Kasumi-1 (cell line): ENCODE measurements at regions not wholly inside any gene's neighbourhood (a gene's known extent, or its start where the extent isn't known, plus 50 kb on each side); places are given as distances from the start of the nearest gene placed in this dataset.
"Not testable (repeated sequence)": the region's sequence is repeated elsewhere in the genome, so short reads cannot be mapped to it uniquely, and the experiment has no call there.

Source experiments
- DNase-seq, 2 experiments: peaks; one replicate each; lab custom pipeline; 2025; lab: John Stamatoyannopoulos, UW

- DNase-seq = no peak
These were observed 152.6 kb upstream of the GBE1 start for GRCh38 chr3:81913886-81914663.

- DNase-seq = no peak
These were observed 149.8 kb upstream of the GBE1 start for GRCh38 chr3:81911221-81911620.

GRCh38 chr3:81910244-81910852 lies 148.9 kb upstream of the GBE1 start:
- peak; percentile 68 to 75 for DNase-seq

- no peak for DNase-seq
These were observed 148.4 kb upstream of the GBE1 start for GRCh38 chr3:81909796-81910195.

GRCh38 chr3:81908561-81908960 lies 147.1 kb upstream of the GBE1 start:
- peak in 1 of 2 experiments; percentile 12 for DNase-seq

- DNase-seq = no peak
These were observed 136.9 kb upstream of the GBE1 start for GRCh38 chr3:81898336-81898735.

- DNase-seq = no peak
These were observed 133.2 kb upstream of the GBE1 start for GRCh38 chr3:81894598-81894997.

- DNase-seq = no peak
These were observed 129.8 kb upstream of the GBE1 start for GRCh38 chr3:81891055-81891895.

- no peak for DNase-seq
These were observed 127.6 kb upstream of the GBE1 start for GRCh38 chr3:81888914-81889557.

- DNase-seq = no peak
These were observed 126.0 kb upstream of the GBE1 start for GRCh38 chr3:81887448-81887847.

- no peak for DNase-seq
These were observed 124.6 kb upstream of the GBE1 start for GRCh38 chr3:81886081-81886480.

GRCh38 chr3:81884791-81885190 lies 123.3 kb upstream of the GBE1 start:
- DNase-seq = no peak

- DNase-seq = peak; percentile 28 to 43
These were observed 115.4 kb upstream of the GBE1 start for GRCh38 chr3:81876826-81877225.

GRCh38 chr3:81874738-81875137 lies 113.3 kb upstream of the GBE1 start:
- no peak for DNase-seq

- no peak for DNase-seq
These were observed 111.1 kb upstream of the GBE1 start for GRCh38 chr3:81872566-81872965.

GRCh38 chr3:81871358-81872155 lies 110.1 kb upstream of the GBE1 start:
- peak; percentile 42 to 48 for DNase-seq

GRCh38 chr3:81869382-81869781 lies 107.9 kb upstream of the GBE1 start:
- no peak for DNase-seq

- no peak for DNase-seq
These were observed 107.2 kb upstream of the GBE1 start for GRCh38 chr3:81868597-81868996.

- DNase-seq = no peak
These were observed 106.4 kb upstream of the GBE1 start for GRCh38 chr3:81867875-81868274.

- DNase-seq = not testable (repeated sequence)
These were observed 103.7 kb upstream of the GBE1 start for GRCh38 chr3:81865164-81865563.

- DNase-seq = no peak
These were observed 102.8 kb upstream of the GBE1 start for GRCh38 chr3:81864272-81864671.
